ENCODE measurements at regions not wholly inside any gene's neighbourhood (a gene's known extent, or its start where the extent isn't known, plus 50 kb on each side); places are given as distances from the start of the nearest gene placed in this dataset.

DNA sequence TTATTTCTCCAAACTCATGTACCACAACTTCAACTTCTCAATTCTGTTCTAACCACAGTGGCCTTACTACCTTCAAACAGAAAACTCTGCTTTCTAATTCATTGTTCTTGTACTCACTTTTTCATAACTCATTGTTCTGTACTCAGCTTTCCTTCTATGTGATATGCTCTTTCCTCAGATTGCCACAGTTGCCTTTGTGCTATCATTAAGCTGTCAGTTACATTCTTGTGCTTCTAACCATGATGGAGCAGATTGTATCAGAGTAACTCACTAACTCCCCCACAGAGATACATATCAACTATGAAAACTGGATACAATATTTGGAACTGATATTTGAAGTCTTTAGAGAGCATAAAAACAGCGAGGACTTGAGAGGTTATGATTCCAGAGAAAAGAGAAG is 1213.7 kb downstream of the KCNT2 start:
- no peaks in the 10 kb centered on the region for H3K9me2 ChIP-seq (ENCODE audit: low read depth, low read length)
- TF ChIP-seq EZH2 (IDR thresholded peaks at IDR 0.05; ENCODE audit: borderline replicate concordance, low read length) = no peak
- no peak for TF ChIP-seq CTCF (IDR thresholded peaks at IDR 0.05; ENCODE audit: low read length)
- H3K27me3 ChIP-seq (ENCODE audit: insufficient read depth, low read length) = no peaks in the 10 kb centered on the region
- no peak overlapping the region for H3K4me3 ChIP-seq (ENCODE audit: low read depth, low read length, poor library complexity, severe bottlenecking)
- H3K79me2 ChIP-seq (ENCODE audit: insufficient read depth, low read length) = no peaks in the 10 kb centered on the region
- H4K20me1 ChIP-seq (ENCODE audit: insufficient read depth, low read length) = no peaks in the 10 kb centered on the region
- H3K27ac ChIP-seq (ENCODE audit: low read depth, low read length, poor library complexity, severe bottlenecking) = no peak overlapping the region
- no peak overlapping the region for H3K4me2 ChIP-seq (ENCODE audit: low read length)
- H3F3A ChIP-seq (ENCODE audit: insufficient read depth, low read length) = no peaks in the 10 kb centered on the region
- H3K4me1 ChIP-seq (ENCODE audit: insufficient read depth, low read length, severe bottlenecking) = no peaks in the 10 kb centered on the region
- H3K9ac ChIP-seq (ENCODE audit: low read length) = no peak overlapping the region
- H3K36me3 ChIP-seq (ENCODE audit: insufficient read depth, low read length) = no peaks in the 10 kb centered on the region
- H3K9me3 ChIP-seq (ENCODE audit: low read length) = no peaks in the 10 kb centered on the region
- no peak overlapping the region for H2AFZ ChIP-seq (ENCODE audit: low read length)

DNA sequence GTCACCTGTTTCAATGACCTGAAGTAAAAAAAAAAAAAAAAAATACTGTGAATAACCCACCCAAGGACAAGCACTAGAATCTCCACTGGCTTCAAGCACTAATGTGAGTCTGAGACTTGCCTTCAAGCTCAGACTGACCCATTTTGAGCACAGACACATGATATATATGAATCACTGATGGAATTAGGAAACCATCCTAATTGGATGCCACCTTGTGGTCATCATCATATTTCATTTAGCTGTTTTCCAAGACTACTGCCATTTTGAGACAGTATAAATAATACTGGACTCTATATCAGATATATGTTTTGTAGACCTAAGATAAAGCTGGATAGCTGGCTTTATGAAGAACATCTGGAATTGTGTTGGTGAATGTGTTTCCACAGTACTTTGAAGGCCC is 1232.0 kb downstream of the KCNT2 start:
- Histone ChIP-seq H3K79me2 (ENCODE audit: insufficient read depth, low read length) (no peaks in the 10 kb centered on the region), H2AFZ (ENCODE audit: low read length) (no peak overlapping the region), H3K36me3 (ENCODE audit: insufficient read depth, low read length) (no peaks in the 10 kb centered on the region)

DNA sequence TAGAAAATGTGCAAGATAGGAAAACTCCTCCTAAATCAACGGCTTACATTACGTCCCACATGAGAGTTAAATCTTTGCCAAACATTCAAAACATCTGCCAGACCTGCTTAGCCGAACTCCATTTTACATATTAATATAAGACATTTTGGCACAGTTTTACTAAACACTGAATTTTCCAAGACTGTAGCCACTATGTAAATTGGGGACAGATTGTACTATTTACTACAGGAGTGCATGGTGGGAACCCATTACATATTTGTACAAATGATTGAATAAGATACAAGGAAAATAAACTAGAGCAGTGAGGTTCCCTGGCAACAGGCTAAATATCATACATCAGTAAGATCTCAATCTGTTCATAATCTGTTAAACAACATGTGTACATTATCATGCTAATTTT is 1234.4 kb downstream of the KCNT2 start:
- H3K4me1 ChIP-seq (ENCODE audit: insufficient read depth, low read length, severe bottlenecking) = no peaks in the 10 kb centered on the region
- no peaks in the 10 kb centered on the region for H4K20me1 ChIP-seq (ENCODE audit: insufficient read depth, low read length)
- no peaks in the 10 kb centered on the region for H3K79me2 ChIP-seq (ENCODE audit: insufficient read depth, low read length)
- no peaks in the 10 kb centered on the region for H3F3A ChIP-seq (ENCODE audit: insufficient read depth, low read length)
- no peak overlapping the region for H3K4me2 ChIP-seq (ENCODE audit: low read length)
- no peak overlapping the region for H3K4me3 ChIP-seq (ENCODE audit: low read depth, low read length, poor library complexity, severe bottlenecking)
- H2AFZ ChIP-seq (ENCODE audit: low read length) = no peak overlapping the region
- TF ChIP-seq CTCF (IDR thresholded peaks at IDR 0.05; ENCODE audit: low read length) (no peak), EZH2 (IDR thresholded peaks at IDR 0.05; ENCODE audit: borderline replicate concordance, low read length) (no peak)
- H3K9me3 ChIP-seq (ENCODE audit: low read length) = no peaks in the 10 kb centered on the region
- H3K27ac ChIP-seq (ENCODE audit: low read depth, low read length, poor library complexity, severe bottlenecking) = no peak overlapping the region
- no peak overlapping the region for H3K9ac ChIP-seq (ENCODE audit: low read length)
- no peaks in the 10 kb centered on the region for H3K36me3 ChIP-seq (ENCODE audit: insufficient read depth, low read length)
- no peaks in the 10 kb centered on the region for H3K27me3 ChIP-seq (ENCODE audit: insufficient read depth, low read length)
- no peaks in the 10 kb centered on the region for H3K9me2 ChIP-seq (ENCODE audit: low read depth, low read length)

More for the DNA sequence above, 1232.0 kb downstream of the KCNT2 start:
- H3K9ac ChIP-seq (ENCODE audit: low read length) = no peak overlapping the region
- H3K4me2 ChIP-seq (ENCODE audit: low read length) = no peak overlapping the region
- no peak overlapping the region for H3K4me3 ChIP-seq (ENCODE audit: low read depth, low read length, poor library complexity, severe bottlenecking)
- H4K20me1 ChIP-seq (ENCODE audit: insufficient read depth, low read length) = no peaks in the 10 kb centered on the region
- no peaks in the 10 kb centered on the region for H3F3A ChIP-seq (ENCODE audit: insufficient read depth, low read length)
- TF ChIP-seq CTCF (IDR thresholded peaks at IDR 0.05; ENCODE audit: low read length) (peak; percentile 45), EZH2 (IDR thresholded peaks at IDR 0.05; ENCODE audit: borderline replicate concordance, low read length) (no peak)
- H3K4me1 ChIP-seq (ENCODE audit: insufficient read depth, low read length, severe bottlenecking) = no peaks in the 10 kb centered on the region
- no peaks in the 10 kb centered on the region for H3K9me2 ChIP-seq (ENCODE audit: low read depth, low read length)
- H3K27me3 ChIP-seq (ENCODE audit: insufficient read depth, low read length) = no peaks in the 10 kb centered on the region
- H3K9me3 ChIP-seq (ENCODE audit: low read length) = no peaks in the 10 kb centered on the region
- H3K27ac ChIP-seq (ENCODE audit: low read depth, low read length, poor library complexity, severe bottlenecking) = no peak overlapping the region
